ENCODE measurements at regions not wholly inside any gene's neighbourhood (a gene's known extent, or its start where the extent isn't known, plus 50 kb on each side); places are given as distances from the start of the nearest gene placed in this dataset.

- H3K27me3 ChIP-seq (ENCODE audit: insufficient read depth, low read depth, severe bottlenecking), result no peaks in the 10 kb centered on the region
These were observed 57.9 kb upstream of the EPHB3 start for GRCh38 chr3:184503647-184504046.

GRCh38 chr3:184505076-184505878, 56.3 kb upstream of the EPHB3 start:
- Histone ChIP-seq H3K27ac (no peak overlapping the region), H3K36me3 (no peaks in the 10 kb centered on the region), H3K27me3 (ENCODE audit: insufficient read depth, low read depth, severe bottlenecking) (no peaks in the 10 kb centered on the region), H3K9me3 (ENCODE audit: severe bottlenecking) (peaks cover 7% of the 10 kb centered on the region), H3K4me3 (ENCODE audit: low read depth, low read length) (no peak overlapping the region)
- DNase-seq, result peak; percentile 49
- TF ChIP-seq CTCF (IDR thresholded peaks at IDR 0.05; ENCODE audit: low read depth, low read length), result no peak

More at GRCh38 chr3:184503647-184504046, 57.9 kb upstream of the EPHB3 start:
- no peak overlapping the region for H3K4me3 ChIP-seq (ENCODE audit: low read depth, low read length)
- 0 out of 2 replicates have a peak, but pooled peaks have one; percentile 13 for TF ChIP-seq CTCF (IDR thresholded peaks at IDR 0.05; ENCODE audit: low read depth, low read length)
- no peak for DNase-seq
- H3K36me3 ChIP-seq, result no peaks in the 10 kb centered on the region
- no peak overlapping the region for H3K27ac ChIP-seq
- peaks cover 7% of the 10 kb centered on the region for H3K9me3 ChIP-seq (ENCODE audit: severe bottlenecking)

- Histone ChIP-seq H3K4me3 (ENCODE audit: low read depth, low read length) (no peak overlapping the region), H3K27me3 (ENCODE audit: insufficient read depth, low read depth, severe bottlenecking) (no peaks in the 10 kb centered on the region), H3K36me3 (no peaks in the 10 kb centered on the region), H3K27ac (0 out of 2 replicates have a peak overlapping the region, but pooled peaks have one; percentile 11), H3K9me3 (ENCODE audit: severe bottlenecking) (peaks cover 7% of the 10 kb centered on the region)
- no peak for TF ChIP-seq CTCF (IDR thresholded peaks at IDR 0.05; ENCODE audit: low read depth, low read length)
- DNase-seq, result no peak
These were observed 55.0 kb upstream of the EPHB3 start for GRCh38 chr3:184506561-184506991.

DNA sequence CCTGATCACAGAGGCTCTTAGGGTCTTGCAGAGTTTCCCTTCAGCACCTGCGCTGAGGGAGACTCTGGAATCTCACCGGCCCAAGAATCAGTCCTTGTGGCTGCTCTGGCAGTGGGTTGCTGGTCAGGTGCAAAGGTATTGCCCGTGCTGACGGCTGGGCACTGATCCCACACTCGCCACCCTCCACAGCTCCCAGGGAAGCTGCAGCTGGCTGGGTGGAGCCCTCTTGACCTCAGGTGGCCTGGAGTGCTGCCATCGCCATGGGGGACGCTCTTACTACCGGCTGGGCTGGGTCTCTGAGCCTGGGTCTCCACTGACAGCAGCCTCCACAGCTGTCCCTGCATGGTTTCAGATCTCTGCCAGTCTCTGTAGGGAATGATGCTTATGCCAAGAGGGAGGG, 52.6 kb upstream of the EPHB3 start:
- no peak overlapping the region for H3K27ac ChIP-seq
- H3K9me3 ChIP-seq (ENCODE audit: severe bottlenecking), result peaks cover 3% of the 10 kb centered on the region
- TF ChIP-seq CTCF (IDR thresholded peaks at IDR 0.05; ENCODE audit: low read depth, low read length), result no peak
- no peak for DNase-seq
- H3K36me3 ChIP-seq, result no peaks in the 10 kb centered on the region
- H3K4me3 ChIP-seq (ENCODE audit: low read depth, low read length), result no peak overlapping the region
- peaks cover 20% of the 10 kb centered on the region for H3K27me3 ChIP-seq (ENCODE audit: insufficient read depth, low read depth, severe bottlenecking)

DNA sequence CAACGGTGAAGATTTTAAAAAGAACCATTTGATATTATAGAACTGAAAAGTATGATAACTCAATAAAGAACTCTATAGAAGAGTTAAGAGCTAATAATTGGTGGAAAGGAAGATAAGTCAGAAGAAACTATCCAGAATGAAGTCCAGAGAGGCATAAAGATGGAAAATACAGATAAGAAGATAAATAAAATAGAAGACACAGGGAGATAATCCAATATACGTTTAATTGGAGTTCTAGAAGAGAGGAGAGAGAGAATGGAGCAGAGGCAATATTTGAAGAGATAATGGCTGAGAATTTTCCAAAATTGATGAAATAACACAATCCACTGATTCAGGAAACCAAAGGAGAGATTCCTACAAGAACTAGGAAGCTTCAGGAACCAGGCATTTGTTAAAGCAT, 49.8 kb upstream of the EPHB3 start:
- Histone ChIP-seq H3K4me3 (ENCODE audit: low read depth, low read length) (no peak overlapping the region), H3K9me3 (ENCODE audit: severe bottlenecking) (peaks cover 3% of the 10 kb centered on the region), H3K27ac (no peak overlapping the region), H3K27me3 (ENCODE audit: insufficient read depth, low read depth, severe bottlenecking) (peaks cover 22% of the 10 kb centered on the region), H3K36me3 (no peaks in the 10 kb centered on the region)
- DNase-seq, result no peak
- TF ChIP-seq CTCF (IDR thresholded peaks at IDR 0.05; ENCODE audit: low read depth, low read length), result no peak

All from WERI-Rb-1 (cell line).